GM15510 (cell line): ENCODE measurements at regions not wholly inside any gene's neighbourhood (a gene's known extent, or its start where the extent isn't known, plus 50 kb on each side); places are given as distances from the start of the nearest gene placed in this dataset.

Source experiments
- POLR2A ChIP-seq: IDR thresholded peaks from 3 replicates; pipeline ENCODE4 v1.6.1; 2011; ENCODE audit warnings: borderline replicate concordance; ENCODE audit not compliant: insufficient read length; ENCODE audit errors: extremely low read depth

DNA sequence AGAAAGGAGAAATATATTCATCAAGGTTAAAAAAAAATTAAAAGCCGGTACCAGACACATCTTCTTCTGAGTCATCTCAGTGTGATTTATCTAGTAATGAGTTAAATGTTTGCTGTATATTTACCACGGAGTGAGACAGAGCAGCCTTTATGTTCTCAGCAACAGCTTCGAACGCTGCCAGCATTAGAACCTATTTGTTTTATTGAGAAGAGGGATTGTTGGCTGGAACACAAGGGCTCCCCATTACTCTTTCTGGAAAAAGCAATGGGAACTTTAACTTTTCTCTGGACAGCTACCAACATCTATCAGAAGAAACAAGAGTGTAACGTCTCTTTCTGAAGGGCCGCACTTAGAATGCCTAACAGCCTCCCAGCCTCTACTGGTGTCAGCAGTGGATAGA is 105.3 kb upstream of the TAB2 start:
- no peak for TF ChIP-seq POLR2A

DNA sequence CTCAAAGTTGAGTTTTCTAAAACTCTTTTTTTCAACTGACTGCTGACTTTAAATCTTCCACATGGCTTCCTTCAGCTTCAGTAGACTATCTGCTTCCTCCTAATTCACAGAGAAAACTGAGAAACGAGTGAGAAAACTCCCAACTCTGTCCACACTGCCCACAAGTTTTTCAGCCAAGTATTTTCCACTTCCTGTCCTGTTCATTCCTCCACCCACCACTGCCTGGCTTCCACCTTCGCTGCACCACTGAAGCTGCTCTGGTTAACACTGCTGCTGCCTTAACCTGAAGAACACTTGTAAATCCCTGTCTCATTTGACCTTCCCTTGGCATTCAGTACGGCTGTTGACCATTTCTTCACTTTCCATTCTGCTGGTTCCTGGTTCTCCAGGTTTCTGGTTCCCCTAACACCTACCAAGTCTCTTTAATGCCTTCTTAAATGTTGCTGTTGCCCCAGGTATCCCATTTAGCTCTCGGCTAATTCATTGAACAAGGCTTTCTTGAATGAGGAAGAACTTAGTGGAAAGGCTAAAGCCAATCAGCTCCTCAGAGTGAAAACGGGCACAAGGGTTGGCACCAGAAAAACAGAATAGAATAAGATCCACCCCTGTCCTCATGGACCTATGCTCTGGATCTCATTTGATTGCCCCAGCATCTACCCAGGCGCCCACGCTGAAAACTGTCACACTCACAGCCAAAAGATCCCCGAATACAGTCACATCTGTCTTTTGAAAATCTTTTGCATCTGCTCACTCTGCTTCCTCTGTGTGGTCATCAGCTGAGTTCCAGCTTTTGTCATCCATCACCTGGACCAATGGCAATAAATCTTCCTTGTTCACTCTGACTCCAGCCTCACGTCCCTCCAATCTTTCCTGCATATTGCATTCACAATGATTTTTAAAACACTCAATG is 104.4 kb upstream of the TAB2 start:
- no peak for TF ChIP-seq POLR2A

DNA sequence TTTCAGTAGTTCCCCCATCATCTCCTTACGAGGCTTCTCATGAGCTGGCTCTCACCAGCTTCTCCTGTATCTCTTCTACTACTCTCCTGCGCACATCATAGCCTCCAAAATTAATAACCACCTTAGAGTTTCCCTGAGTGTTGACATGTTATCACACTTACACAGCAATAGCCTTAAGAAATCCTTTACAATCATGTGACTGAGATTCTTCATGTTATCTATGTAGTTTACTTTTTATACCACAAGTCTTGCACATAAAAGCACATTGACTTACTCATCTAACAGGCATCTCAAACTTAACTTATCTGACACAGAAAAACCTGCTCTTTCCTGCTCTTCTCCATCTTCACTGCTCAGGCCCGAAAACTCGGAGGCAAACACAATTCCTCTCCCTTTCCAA is 103.7 kb upstream of the TAB2 start:
- no peak for TF ChIP-seq POLR2A

DNA sequence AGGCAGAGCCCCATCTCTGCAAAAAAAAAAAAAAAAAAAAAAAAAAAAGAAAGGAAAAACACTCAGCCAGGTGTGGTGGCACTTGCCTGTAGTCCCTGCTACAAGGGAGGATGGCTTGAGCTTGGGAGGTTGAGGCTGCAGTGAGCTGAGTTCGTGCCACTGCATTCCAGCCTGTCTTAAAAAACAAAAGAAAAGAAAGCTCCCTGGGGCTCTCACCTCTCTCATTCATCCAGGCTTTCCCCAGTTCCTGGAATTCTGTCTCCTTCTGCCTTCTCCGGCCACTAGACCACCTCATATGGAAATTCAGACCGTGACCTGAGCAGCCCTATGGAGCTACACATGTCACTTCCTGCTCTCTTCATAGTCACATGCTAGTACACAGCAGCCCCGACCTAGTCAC is 101.1 kb upstream of the TAB2 start:
- TF ChIP-seq POLR2A, result no peak

DNA sequence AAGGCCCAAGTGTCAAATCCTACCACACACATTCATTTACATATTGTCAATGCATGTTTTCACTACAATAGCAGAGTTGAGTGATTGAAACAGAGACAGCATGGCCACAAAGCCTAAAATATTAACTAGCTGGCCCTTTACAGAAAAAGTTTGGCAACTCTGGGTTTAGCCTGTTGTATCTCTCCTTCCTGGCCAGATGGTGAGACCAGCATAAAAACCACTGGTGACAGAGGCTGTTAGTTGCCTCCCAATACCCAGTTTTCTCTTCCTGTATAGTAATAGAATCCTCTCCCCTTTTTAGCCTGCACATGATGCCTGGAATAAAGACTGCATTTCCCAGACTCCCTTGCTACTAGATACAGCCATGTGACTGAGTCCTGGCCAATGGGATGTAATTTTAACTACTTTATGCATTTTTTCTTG is 100.0 kb upstream of the TAB2 start:
- TF ChIP-seq POLR2A, result no peak

DNA sequence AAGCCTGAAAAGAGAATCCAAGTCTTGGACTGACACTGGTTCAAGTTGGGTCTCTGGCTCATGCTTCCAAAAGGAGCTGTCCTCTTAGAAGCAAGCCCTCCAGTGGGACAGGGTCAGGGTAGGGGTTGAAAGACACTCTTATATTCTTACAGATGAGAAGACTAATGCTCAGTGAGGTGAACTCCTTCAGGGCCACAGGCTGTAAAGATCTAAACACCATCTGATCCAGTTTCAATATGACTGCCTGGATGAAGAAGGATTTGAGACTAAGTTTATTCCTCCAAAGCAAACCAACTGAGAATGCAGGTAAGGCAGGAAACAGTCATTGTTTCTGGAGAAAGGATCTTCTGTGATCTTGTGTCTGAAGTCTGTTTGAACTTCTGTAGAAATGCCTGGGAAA is 99.0 kb upstream of the TAB2 start:
- no peak for TF ChIP-seq POLR2A

DNA sequence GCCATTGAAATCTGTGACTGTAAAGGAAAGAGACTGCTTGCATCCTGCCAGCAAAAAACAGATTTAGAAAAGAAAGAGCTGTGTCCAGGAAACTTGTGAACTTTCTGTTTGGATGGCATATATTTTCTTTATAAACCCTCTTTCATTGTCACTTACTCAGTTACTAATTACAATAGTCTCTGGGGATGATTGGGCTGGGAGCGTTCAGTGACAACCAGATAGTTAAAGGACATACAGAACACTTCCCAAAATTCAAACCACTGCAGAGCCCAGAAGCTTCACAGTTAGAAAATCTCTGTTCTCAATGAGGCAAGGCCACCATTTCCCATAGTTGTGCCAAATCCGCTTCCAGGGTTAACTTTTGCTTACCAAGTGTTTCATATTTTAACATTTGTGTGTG is 98.6 kb upstream of the TAB2 start:
- TF ChIP-seq POLR2A, result no peak

- TF ChIP-seq POLR2A, result no peak
These were observed 96.4 kb upstream of the TAB2 start for GRCh38 chr6:149220882-149221773.

- no peak for TF ChIP-seq POLR2A
These were observed 95.8 kb upstream of the TAB2 start for GRCh38 chr6:149221774-149222070.

DNA sequence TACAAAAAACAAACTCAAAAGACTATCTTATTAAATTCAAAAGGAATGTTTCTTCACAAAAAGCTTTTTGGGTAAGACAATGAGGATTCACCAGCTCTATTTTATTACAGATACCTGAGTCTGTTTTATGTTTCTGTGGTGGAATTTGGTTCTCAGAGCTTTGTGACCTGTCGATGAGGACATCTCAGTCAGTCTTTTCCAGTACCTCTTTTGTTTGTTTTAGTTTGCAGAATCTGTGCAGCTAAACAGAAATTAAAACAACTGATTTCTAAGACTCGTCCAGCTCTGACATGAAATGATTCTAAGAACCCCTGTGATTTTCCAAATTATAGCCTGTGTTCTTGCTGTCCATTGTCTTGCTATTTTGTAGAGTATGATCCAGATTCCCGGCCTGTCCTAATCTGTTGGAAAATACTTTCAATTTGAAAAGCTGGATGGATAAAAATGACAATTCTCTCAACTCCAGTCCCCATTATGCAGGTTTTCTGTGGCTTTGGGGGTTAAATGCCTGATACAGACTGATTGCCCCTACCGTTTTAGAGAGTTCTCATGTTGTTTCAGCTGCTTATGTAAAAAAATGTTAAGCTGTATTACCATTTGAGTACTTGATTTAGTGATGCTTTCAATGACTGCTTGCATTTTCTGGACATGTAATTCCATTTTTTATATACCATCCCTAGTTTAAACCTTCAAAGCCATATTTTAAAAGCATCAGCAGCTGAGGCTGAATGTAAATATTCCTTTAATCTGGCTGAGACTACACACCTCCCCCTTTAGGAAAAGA is 94.2 kb upstream of the TAB2 start:
- no peak for TF ChIP-seq POLR2A

- no peak for TF ChIP-seq POLR2A
These were observed 93.6 kb upstream of the TAB2 start for GRCh38 chr6:149223904-149224351.

GRCh38 chr6:149224399-149224798 is 93.1 kb upstream of the TAB2 start:
- no peak for TF ChIP-seq POLR2A

DNA sequence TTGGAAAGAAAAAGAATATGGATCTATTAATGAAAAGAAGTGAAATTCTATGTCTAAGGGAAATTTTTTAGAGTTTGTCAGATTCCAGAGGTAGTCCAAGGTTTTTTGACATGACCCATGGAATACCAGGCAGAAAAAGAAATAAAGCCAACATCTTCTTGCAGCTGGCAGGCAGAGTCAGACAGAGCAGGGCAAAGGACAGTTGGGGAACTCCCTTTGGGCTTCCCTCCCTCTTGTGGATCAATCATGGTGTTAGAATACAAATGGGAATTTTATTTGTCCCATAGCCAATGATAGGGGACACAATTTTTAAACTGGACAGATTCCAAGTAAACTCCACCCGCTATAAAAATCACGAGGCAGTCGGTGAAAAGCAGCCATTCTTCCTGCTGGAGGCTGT is 92.1 kb upstream of the TAB2 start:
- no peak for TF ChIP-seq POLR2A

DNA sequence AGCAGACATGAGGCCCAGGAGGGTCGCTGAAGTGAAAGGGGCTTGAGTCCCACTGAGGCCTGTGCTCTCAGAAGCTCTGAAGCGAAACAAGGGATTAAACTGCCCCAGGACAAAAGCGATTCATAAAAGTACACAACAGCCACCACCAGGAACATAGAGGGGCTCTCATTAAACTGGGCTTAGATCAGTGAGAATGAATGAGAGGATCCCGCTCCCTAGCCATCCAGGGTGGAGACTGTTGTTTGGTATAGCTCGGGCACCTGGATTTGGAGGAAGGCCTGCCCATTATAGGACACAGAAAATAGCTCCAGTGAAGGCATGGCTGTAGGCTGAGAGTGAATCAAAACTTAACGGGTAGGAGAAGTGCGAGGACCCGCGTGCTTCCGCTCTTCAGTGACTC is 91.6 kb upstream of the TAB2 start:
- no peak for TF ChIP-seq POLR2A

GRCh38 chr6:149227796-149228195 is 89.7 kb upstream of the TAB2 start:
- TF ChIP-seq POLR2A, result no peak
